ENCODE measurements at regions not wholly inside any gene's neighbourhood (a gene's known extent, or its start where the extent isn't known, plus 50 kb on each side); places are given as distances from the start of the nearest gene placed in this dataset.
"Not testable (repeated sequence)": the region's sequence is repeated elsewhere in the genome, so short reads cannot be mapped to it uniquely, and the experiment has no call there.

GRCh38 chr12:88816201-88816600, 235.9 kb upstream of the KITLG start:
- no peak for DNase-seq (ENCODE audit: low spot score)

- DNase-seq (ENCODE audit: low spot score): no peak
Observed at GRCh38 chr12:88814779-88815178, 234.5 kb upstream of the KITLG start.

DNA sequence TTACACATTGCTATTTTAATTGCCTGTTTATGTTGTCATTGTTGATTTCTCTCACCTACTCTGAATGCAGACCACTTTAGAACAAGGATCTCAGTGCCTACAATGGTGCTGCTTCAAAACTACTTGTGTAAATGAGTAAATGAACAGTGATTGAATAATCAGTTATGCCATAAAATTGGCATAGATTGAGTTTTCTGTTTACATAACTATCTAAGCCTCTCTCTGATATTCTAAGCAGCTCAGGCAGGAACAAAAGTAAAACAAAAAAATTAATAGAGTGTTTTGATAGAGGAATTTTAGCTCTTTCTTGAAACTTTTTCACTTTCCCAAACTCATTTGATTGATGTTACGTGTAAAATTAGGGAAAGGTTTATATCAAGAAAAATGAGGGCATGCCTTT, 232.3 kb upstream of the KITLG start:
- no peak for DNase-seq (ENCODE audit: low spot score)

DNA sequence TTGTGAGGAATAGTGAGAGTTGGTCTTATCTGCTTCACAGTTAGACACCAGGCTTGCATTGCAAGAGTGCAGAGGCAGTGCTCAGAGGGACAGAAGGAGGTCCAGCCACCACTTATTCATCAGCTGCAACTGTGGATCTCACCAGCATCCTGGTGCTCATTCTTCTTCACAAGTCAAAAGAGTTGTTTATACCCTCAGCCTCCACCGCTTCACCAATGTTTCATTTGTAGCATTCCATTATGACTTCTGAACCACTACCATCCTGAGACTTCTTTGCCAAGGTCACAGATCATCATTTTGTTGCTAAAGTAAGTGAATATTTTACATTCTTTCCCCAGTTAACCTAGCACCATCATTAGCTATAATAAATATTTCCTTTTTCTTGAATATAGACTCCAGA, 230.5 kb upstream of the KITLG start:
- no peak for DNase-seq (ENCODE audit: low spot score)

GRCh38 chr12:88809841-88810240, 229.6 kb upstream of the KITLG start:
- DNase-seq (ENCODE audit: low spot score): not testable (repeated sequence)

- DNase-seq (ENCODE audit: low spot score): no peak
Observed at GRCh38 chr12:88805692-88806091, 225.4 kb upstream of the KITLG start.

DNA sequence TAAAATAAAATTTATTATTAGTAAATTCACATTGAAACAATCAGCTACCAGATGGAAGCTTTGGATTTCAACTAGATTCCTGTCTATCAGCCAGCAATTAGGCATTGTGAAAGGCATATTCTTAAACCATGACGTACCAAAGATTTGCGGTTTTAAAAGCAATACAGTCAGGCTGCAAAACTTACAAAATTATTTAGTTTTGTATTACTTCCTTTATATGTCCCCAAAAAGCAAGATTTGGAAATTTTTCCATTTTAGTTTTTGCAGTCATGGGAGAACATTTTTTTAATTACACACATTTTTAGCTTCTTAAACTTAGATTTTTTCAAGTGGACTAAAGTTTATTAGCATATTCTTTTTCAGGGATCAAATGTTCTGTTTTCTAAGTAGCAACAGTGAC, 225.0 kb upstream of the KITLG start:
- DNase-seq (ENCODE audit: low spot score): no peak

- DNase-seq (ENCODE audit: low spot score): no peak
Observed at GRCh38 chr12:88802096-88802706, 221.9 kb upstream of the KITLG start.

DNA sequence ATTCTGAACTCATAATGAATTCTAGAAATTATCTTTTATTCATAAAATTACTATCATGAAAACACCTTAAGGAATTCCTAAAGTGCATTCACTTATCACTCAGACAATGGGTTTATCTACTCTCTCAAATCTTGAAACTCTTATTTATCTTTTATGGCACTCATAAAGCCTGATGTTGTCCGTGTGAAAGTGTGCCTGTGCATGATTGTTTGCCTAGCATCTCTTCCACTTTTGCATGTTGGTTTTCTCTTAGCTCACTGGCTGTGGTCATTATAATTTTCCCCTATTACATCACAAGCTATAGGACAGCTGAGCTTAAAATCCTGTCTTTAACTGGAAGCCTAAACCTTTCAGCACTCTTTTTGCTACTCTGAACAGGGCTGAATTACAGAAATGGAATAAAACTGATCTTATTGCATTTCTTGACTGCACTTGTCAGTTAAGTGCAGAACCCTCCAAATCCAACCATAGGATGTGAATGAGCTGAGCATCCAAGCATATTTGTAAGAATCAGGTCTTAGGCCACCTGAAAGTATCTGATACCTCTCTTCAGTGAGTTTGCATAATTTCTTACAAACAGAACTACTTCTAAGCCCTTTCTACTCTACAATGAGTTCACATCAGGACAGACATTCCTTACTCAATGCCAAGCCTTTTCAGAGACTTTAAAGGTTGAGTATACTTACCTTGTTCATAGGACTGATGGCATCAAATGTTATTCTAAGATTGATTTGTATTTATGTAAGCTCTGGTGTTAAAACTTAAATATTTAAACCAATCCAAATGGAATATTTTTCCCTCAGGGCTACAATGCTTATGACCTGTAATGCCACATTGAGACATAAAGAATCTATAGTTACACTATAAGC, 221.2 kb upstream of the KITLG start:
- DNase-seq (ENCODE audit: low spot score): no peak

DNA sequence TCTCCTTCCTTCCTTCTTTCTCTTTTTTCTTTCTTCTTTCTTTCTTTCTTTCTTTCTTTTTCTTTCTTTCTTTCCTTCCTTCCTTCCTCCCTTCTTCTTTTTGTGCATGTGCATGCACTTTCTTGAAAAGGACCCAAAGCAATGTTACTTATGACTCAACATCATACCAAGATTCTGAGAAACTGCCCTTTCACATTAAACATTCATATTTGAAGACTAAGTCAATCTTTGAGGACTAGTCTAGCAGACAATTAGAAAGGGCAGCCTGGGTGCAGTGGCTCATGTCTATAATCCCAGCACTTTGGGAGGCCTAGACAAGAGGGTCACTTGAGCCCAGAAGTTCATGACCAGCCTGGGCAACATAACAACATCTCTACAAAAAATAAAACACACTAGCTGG, 212.8 kb upstream of the KITLG start:
- DNase-seq (ENCODE audit: low spot score): no peak

DNA sequence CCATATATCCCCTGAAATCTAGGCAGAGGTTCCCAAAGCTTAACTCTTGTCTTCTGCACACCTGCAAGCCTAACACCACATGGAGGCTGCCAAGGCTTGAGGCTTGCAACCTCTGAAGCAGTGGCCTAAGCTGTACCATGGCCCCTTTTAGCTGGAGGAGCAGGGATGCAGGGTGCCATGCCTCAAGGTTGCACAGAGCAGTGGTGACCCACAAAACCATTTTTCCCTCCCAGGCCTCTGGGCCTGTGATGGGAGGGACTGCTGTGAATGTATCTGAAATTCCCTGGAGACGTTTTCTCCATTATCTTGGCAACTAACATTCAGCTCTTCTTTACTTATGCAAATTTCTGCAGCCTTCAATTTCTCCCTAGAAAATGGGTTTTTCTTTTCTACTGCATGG, 210.0 kb upstream of the KITLG start:
- no peak for DNase-seq (ENCODE audit: low spot score)

- DNase-seq (ENCODE audit: low spot score): no peak
Observed at GRCh38 chr12:88784166-88784565, 203.9 kb upstream of the KITLG start.

DNA sequence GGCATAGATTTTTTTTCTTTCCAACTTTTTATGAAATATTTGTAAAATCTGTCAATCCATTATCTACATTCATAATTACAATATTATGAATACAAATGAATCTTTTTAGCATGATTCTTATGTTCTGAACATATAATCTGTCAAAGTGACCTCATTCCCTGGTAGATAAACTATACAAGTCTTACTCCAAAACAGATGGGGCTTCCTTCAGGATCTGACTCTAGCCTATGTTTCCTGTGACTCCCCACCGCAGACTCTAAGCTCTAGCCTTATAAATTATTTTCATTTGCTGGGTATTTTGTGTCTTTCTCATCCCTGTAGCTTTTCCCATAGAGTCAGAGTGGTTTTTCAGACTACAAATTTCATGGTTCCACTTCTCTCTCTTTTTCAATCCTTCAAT, 202.1 kb upstream of the KITLG start:
- DNase-seq (ENCODE audit: low spot score): no peak

DNA sequence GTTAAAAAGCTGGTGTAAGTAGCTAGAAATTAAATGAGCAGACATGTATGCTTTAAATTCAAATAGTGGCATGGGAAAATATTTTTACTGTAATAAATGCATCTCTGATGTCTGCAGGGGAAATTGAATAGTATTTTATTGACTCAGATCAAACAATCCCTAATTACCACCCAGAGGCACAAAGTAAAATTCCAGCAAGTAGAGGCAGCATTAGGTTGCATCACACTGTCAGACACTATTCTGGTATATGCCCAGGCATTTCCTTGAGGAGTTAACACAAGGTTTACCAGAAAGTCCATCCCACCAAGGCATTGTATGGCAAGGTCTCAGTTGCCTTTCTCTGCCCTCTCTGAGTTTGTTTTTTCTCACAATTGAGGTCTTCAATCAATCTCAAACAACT, 201.6 kb upstream of the KITLG start:
- DNase-seq (ENCODE audit: low spot score): no peak

DNA sequence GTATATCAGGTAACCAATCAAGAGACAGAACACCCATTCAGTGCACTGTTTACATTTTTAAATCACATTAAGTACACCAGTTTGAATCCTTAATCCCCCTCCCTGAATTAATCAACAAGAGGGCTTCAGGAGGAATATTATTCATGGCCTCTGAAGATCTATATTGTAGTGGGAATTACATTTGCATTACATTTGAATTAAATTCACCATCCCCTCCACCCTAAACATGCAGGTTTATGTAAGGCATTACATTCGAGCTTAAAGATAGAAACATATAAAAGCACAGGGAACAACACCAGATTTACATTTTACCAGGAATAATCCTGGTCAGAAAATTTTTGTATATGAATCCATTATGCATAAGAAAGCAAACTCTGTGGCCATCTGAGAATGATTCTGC, 197.8 kb upstream of the KITLG start:
- DNase-seq (ENCODE audit: low spot score): no peak

DNA sequence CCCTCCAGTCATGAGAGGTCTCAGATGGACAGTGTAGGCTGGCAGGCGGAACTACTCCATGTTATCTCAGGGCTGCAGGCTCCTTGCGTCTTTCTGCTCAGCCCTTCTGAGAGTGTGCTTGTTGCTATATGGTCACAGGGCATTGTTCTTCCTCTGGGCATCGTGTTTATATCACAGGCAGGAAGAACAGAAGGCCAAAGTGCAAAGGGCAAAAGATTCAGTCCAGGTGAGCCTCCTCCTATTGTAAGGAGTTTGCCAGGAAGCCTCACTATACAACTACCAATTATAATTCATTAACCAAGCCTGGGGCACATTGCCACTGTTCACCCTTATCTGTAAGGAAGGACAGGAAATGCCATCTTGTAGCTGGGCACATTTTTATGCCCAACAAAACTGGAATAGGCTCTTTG, 195.5 kb upstream of the KITLG start:
- DNase-seq (ENCODE audit: low spot score): no peak

DNA sequence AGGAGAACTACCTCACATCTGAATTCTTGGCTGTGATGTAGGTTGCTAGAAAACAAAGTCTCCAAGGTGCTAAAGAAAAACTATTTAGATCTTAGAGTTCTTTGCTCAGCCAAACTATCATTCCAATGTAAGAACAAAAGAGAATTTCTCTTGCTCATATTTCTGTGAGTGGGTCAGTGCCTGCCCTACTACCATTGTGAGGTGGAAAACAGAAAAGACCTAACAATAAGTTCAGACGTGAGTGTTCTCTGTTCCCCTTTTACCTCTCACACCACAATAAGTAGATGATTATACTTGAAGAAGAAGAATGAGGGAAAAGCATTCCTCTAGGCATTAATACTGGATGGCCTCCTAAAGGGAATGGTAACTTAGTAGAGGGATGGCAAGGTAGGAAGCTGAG, 187.4 kb upstream of the KITLG start:
- DNase-seq (ENCODE audit: low spot score): no peak

- no peak for DNase-seq (ENCODE audit: low spot score)
Observed at GRCh38 chr12:88764781-88765480, 184.7 kb upstream of the KITLG start.

DNA sequence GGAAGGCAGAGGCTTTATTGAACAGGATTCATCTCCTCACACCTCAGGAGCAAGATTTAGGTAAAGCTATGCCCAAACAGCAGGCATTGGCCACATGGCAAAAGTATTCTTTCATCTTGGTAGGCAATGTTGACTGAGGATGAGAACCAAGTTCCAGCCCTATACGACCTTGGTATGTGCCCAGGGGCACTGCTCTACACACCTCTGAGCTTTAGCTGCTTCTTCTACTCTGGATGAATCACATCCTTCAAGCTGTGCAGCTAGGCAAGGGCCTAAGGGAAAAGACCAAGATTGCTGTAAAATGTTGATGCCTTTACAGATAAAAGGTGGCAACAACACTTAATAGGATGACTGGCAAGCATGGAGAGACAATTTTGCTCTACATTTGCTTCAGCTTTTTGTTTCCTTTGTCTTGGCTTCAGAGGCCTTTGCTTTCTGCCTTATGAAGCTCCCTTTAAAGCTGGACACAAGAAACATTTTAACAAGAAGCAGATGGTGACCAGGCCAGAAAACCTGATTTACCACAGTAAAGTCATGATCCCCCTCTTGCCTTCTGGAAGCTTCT, 183.3 kb upstream of the KITLG start:
- no peak for DNase-seq (ENCODE audit: low spot score)

DNA sequence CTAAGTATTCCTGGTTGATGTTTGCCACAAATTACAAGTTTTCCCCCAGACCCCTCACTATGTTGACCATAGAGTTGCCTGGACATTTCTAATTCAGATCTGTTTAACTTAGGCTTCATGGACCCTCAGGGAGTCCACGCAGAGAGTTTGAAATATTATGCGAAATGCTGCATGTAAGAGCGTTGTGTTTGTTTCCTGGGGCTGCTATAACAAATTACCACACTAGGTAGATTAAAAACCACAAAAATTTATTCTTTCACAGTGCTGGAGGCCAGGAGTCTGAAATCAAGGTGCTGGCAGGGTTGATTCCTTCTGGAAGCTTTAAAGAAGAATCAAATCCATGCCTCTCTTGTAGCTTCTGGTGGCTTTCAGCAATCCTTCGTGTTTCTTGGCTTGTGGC, 177.9 kb upstream of the KITLG start:
- no peak for DNase-seq (ENCODE audit: low spot score)

- no peak for DNase-seq (ENCODE audit: low spot score)
Observed at GRCh38 chr12:88756917-88757316, 176.6 kb upstream of the KITLG start.

GRCh38 chr12:88756153-88756552, 175.9 kb upstream of the KITLG start:
- no peak for DNase-seq (ENCODE audit: low spot score)

- no peak for DNase-seq (ENCODE audit: low spot score)
Observed at GRCh38 chr12:88753707-88754106, 173.4 kb upstream of the KITLG start.

Measured in CD4-positive, alpha-beta T cell treated with Interleukin-15 for 4 hours (primary cell).